ENCODE measurements at regions not wholly inside any gene's neighbourhood (a gene's known extent, or its start where the extent isn't known, plus 50 kb on each side); places are given as distances from the start of the nearest gene placed in this dataset.

DNA sequence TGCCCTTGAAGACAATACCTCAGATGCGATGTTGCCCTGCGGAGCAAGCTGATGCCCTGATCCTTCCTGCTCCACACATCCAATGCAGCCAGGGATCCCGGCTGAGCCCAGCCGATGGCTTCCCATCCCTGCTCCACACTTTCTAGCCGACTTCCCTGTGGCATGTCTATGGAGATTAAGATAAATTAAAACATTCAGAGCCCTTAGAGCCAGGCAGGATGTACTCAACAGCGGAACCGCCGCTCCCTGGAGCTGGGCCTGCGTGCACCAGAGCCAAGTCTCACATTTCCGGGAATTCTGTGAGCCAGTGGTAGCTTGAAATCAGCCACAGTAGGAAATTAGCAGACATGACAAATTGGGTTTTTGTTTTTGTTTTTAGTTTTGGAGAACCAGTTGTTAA is 620.6 kb downstream of the GALR1 start:
- TF ChIP-seq, protein P1, sequence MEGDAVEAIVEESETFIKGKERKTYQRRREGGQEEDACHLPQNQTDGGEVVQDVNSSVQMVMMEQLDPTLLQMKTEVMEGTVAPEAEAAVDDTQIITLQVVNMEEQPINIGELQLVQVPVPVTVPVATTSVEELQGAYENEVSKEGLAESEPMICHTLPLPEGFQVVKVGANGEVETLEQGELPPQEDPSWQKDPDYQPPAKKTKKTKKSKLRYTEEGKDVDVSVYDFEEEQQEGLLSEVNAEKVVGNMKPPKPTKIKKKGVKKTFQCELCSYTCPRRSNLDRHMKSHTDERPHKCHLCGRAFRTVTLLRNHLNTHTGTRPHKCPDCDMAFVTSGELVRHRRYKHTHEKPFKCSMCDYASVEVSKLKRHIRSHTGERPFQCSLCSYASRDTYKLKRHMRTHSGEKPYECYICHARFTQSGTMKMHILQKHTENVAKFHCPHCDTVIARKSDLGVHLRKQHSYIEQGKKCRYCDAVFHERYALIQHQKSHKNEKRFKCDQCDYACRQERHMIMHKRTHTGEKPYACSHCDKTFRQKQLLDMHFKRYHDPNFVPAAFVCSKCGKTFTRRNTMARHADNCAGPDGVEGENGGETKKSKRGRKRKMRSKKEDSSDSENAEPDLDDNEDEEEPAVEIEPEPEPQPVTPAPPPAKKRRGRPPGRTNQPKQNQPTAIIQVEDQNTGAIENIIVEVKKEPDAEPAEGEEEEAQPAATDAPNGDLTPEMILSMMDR (conservative IDR thresholded peaks at IDR 0.05; ENCODE audit: low read length), result no peak
- no peak for TF ChIP-seq EZH2phosphoT487 (IDR thresholded peaks at IDR 0.05; ENCODE audit: borderline replicate concordance, low read depth, low read length)
